Lower leg skin (tissue), 4 donors: ENCODE measurements at regions not wholly inside any gene's neighbourhood (a gene's known extent, or its start where the extent isn't known, plus 50 kb on each side); places are given as distances from the start of the nearest gene placed in this dataset.

Source experiments
- DNase-seq, 2 donors: peaks; one replicate each; pipeline ENCODE4 v3.0.0-alpha.2; 2019; ENCODE audit warnings: low spot score in 2 of 2
- H3K4me3 ChIP-seq: fragments of 200-600 bp; sonication (generic); 2 replicates; pipeline ENCODE4 v1.5.1; 2017; ENCODE audit warnings: mild to moderate bottlenecking, low read depth; ENCODE audit not compliant: poor library complexity, severe bottlenecking
- POLR2A ChIP-seq, 2 donors: fragments of 450-650 bp; IDR thresholded peaks; one replicate each; pipeline ENCODE4 v1.6.1; 2016 to 2017; ENCODE audit warnings: antibody characterized with exemption in 2 of 2, mild to moderate bottlenecking in 1 of 2, moderate library complexity in 1 of 2
- WGBS, 2 donors: methylation state at CpG; one replicate each; pipeline ENCODE4 v1.1.5; 2018; 5-methylcytosine and 5-hydroxymethylcytosine counted together
- intact Hi-C: fragments of 100-400 bp; cut with DNase I; formaldehyde crosslinking; loops from one replicate; pipeline ENCODE4 v1.15.0; 2023; ENCODE audit warnings: low total_unique reads
- TF ChIP-seq, protein P1 (sequence below), 3 donors: fragments of 450-650 bp; IDR thresholded peaks; one replicate each; pipeline ENCODE4 v1.5.1; 2016; ENCODE audit warnings: antibody characterized with exemption in 3 of 3, mild to moderate bottlenecking in 3 of 3, moderate library complexity in 2 of 3

- intact Hi-C loops: no loop called here
- 69 to 73% methylated on average over 3 of the region's 3 CpGs for WGBS, 2 donors
- no peak for DNase-seq
- H3K4me3 ChIP-seq: no peak overlapping the region
- TF ChIP-seq, protein P1, sequence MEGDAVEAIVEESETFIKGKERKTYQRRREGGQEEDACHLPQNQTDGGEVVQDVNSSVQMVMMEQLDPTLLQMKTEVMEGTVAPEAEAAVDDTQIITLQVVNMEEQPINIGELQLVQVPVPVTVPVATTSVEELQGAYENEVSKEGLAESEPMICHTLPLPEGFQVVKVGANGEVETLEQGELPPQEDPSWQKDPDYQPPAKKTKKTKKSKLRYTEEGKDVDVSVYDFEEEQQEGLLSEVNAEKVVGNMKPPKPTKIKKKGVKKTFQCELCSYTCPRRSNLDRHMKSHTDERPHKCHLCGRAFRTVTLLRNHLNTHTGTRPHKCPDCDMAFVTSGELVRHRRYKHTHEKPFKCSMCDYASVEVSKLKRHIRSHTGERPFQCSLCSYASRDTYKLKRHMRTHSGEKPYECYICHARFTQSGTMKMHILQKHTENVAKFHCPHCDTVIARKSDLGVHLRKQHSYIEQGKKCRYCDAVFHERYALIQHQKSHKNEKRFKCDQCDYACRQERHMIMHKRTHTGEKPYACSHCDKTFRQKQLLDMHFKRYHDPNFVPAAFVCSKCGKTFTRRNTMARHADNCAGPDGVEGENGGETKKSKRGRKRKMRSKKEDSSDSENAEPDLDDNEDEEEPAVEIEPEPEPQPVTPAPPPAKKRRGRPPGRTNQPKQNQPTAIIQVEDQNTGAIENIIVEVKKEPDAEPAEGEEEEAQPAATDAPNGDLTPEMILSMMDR (IDR thresholded peaks at IDR 0.05): no peak
- no peak for TF ChIP-seq POLR2A (IDR thresholded peaks at IDR 0.05)
These were observed 168.0 kb downstream of the TAF11L14 start for GRCh38 chr5:17802256-17802655.

DNA sequence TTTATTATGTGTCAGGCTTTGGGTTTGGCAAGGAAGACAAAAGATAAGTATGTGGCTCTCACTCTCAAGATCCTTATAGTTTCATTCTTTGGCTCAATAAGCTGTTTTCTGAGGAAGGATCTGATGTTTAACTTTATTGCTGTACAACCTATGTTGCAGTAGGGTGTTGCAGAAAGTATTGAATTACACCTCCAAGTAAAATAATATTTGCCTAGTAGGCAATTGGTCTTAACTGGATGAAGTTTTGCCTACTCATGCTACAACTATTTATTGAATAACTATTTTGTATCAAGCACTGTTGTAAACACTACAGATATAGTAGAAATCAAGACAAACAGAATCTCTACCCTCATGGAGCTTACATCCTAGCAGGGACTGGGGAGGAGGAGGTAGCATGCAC is 169.7 kb downstream of the TAF11L14 start:
- intact Hi-C loops: no loop called here
- no peak overlapping the region for H3K4me3 ChIP-seq
- DNase-seq: no peak
- TF ChIP-seq, protein P1 (IDR thresholded peaks at IDR 0.05): no peak
- TF ChIP-seq POLR2A (IDR thresholded peaks at IDR 0.05): no peak

DNA sequence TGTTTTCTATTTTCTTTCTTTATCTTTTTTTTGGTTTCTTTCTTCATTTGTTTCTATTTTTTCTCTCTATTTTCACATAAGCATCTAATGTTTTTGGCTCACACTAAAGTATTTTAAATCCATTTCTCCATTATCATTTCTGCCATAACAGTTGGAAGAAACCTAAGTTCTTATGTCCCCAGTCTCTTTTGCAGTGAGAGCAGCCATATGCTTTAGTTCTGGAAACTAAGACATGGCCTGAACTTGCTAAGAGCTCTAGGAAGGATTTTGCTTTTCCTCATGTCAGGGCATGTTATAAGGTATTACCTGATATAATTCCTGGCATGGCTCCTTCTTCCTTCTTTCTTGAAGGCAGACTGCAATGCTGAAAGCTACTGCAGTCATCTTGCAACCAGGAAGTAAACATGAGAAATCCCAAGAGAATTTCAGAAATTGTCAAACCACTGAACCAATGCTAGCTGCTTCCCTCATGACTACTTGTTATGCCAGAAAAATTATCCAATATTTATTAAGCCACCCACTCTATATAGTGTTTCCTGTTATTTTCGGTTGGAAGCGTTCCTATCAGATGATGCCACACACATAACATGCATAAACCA is 171.1 kb downstream of the TAF11L14 start:
- TF ChIP-seq, protein P1 (IDR thresholded peaks at IDR 0.05): no peak
- no peak for TF ChIP-seq POLR2A (IDR thresholded peaks at IDR 0.05)
- WGBS, 2 donors: 31 to 47% methylated on average over 2 of the region's 2 CpGs
- intact Hi-C loops: no loop called here
- no peak overlapping the region for H3K4me3 ChIP-seq
- DNase-seq: no peak

- intact Hi-C loops: no loop called here
- WGBS, 2 donors: 67 to 77% methylated on average over 5 of the region's 5 CpGs
- no peak for TF ChIP-seq POLR2A (IDR thresholded peaks at IDR 0.05)
- TF ChIP-seq, protein P1 (IDR thresholded peaks at IDR 0.05): no peak
- no peak for DNase-seq
- H3K4me3 ChIP-seq: no peak overlapping the region
These were observed 172.7 kb downstream of the TAF11L14 start for GRCh38 chr5:17806818-17807468.

DNA sequence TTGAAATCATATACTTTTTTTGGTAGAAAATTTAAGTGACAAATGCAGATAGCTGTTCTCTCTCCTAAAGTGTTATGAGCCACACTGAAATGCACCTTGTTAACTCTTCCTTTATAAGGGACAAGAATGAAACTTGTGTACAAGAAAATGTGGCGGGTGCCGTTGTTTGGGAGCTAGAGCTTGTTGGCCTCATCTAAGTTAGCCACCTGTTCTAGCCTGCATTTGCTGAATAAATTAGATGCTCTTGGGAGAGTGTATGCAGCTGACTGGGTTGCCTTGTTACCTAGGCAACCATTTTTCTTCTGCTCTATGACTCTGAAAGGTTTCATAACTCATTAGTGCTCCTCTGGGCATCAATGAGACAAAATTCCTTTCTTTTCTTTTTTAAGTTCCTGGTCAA is 174.3 kb downstream of the TAF11L14 start:
- H3K4me3 ChIP-seq: no peak overlapping the region
- intact Hi-C loops: no loop called here
- 55 to 86% methylated on average over 2 of the region's 2 CpGs for WGBS, 2 donors
- no peak for DNase-seq
- no peak for TF ChIP-seq POLR2A (IDR thresholded peaks at IDR 0.05)
- TF ChIP-seq, protein P1 (IDR thresholded peaks at IDR 0.05): no peak

DNA sequence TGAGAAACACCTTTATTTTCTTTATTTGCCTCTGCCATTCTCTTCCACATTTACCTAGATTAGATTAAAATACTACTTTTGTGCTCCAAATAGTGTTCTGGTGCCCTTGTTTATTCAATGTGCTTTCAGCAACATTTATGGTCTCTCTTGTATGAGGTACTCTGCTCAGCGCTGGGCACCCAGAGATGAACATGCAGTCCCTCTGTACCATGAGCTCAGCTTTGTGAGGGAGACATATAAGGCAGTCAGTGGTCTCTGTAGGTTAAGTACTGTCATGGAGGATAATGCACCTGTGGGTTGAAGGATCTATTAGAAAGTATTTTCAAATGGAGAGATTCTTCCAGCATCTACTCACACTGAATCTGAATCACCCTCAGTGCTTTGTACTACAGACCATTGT is 176.5 kb downstream of the TAF11L14 start:
- WGBS, 2 donors: 93 to 95% methylated on average over 1 of the region's 1 CpG
- intact Hi-C loops: no loop called here
- DNase-seq: no peak
- no peak overlapping the region for H3K4me3 ChIP-seq
- TF ChIP-seq POLR2A (IDR thresholded peaks at IDR 0.05): no peak
- TF ChIP-seq, protein P1 (IDR thresholded peaks at IDR 0.05): no peak
